Osteoblast (primary cell): ENCODE measurements at regions not wholly inside any gene's neighbourhood (a gene's known extent, or its start where the extent isn't known, plus 50 kb on each side); places are given as distances from the start of the nearest gene placed in this dataset.
A peak's percentile ranks its signal among the peaks of the same experiment; 100 is the strongest.

Source experiments
- DNase-seq: peaks from one replicate; pipeline ENCODE4 v3.0.0; 2011; ENCODE audit warnings: low spot score, mixed read lengths; ENCODE audit not compliant: insufficient read length; ENCODE audit errors: missing footprints
- H2AFZ ChIP-seq: 2 replicates; pipeline ENCODE4 v1.6.0; 2011; ENCODE audit warnings: mild to moderate bottlenecking, low read length
- H3K27ac ChIP-seq: 2 replicates; pipeline ENCODE4 v1.5.1; 2011; ENCODE audit warnings: mild to moderate bottlenecking, low read depth, low read length, moderate library complexity
- H3K27me3 ChIP-seq: 2 replicates; pipeline ENCODE4 v1.6.0; 2012; ENCODE audit warnings: mild to moderate bottlenecking, control low read depth, inconsistent platforms, low read length, moderate library complexity; ENCODE audit not compliant: insufficient read depth
- H3K36me3 ChIP-seq: 2 replicates; pipeline ENCODE4 v1.5.1; 2011; ENCODE audit warnings: mild to moderate bottlenecking, low read length, control low read depth, moderate library complexity; ENCODE audit not compliant: insufficient read depth
- H3K4me1 ChIP-seq: 2 replicates; pipeline ENCODE4 v1.5.1; 2011; ENCODE audit warnings: mild to moderate bottlenecking, low read length, control low read depth, moderate library complexity; ENCODE audit not compliant: insufficient read depth
- H3K4me2 ChIP-seq: 2 replicates; pipeline ENCODE4 v1.6.0; 2011; ENCODE audit warnings: mild to moderate bottlenecking, low read length; ENCODE audit not compliant: insufficient read depth
- H3K4me3 ChIP-seq: fragments of 200-600 bp; sonication (generic); 3 replicates; pipeline ENCODE4 v1.5.1; 2012; ENCODE audit warnings: mild to moderate bottlenecking, low read length, inconsistent platforms; ENCODE audit not compliant: insufficient read depth
- H3K79me2 ChIP-seq: 2 replicates; pipeline ENCODE4 v1.6.0; 2012; ENCODE audit warnings: mild to moderate bottlenecking, low read length, control low read depth, inconsistent platforms; ENCODE audit not compliant: insufficient read depth
- H3K9me3 ChIP-seq: 2 replicates; pipeline ENCODE4 v1.5.1; 2011; ENCODE audit warnings: low read depth, low read length, control low read depth
- H4K20me1 ChIP-seq: 2 replicates; pipeline ENCODE4 v1.6.0; 2012; ENCODE audit warnings: mild to moderate bottlenecking, low read length, control low read depth; ENCODE audit not compliant: insufficient read depth
- TF ChIP-seq, protein P1 (sequence below): IDR thresholded peaks from 2 replicates; pipeline ENCODE4 v1.5.1; 2011; ENCODE audit warnings: mild to moderate bottlenecking, low read depth, low read length, moderate library complexity; ENCODE audit errors: extremely low read depth

DNA sequence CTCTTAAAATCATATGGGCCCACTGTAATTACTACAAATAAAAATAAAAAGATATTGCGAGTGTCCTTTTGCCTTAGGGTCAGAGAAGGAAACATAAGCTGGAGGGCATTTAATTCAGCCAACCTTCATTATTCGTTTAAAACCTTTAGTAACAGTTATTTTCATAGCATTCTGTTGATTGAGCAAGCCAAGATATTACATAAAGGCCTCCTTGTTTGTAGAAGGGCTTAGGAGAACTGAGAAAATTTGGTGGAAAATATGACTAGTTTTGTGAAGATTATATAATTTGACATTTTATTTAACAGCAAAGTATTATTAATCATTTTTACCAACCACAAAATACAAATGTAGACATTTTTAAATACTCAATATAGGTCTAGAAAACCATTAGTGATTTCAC is 62.2 kb downstream of the COX7C start:
- no peak overlapping the region for H2AFZ ChIP-seq
- H3K36me3 ChIP-seq = no peaks in the 10 kb centered on the region
- DNase-seq = no peak
- no peak overlapping the region for H3K4me2 ChIP-seq
- H3K4me3 ChIP-seq = no peak overlapping the region
- H3K27me3 ChIP-seq = no peaks in the 10 kb centered on the region
- H4K20me1 ChIP-seq = no peaks in the 10 kb centered on the region
- no peaks in the 10 kb centered on the region for H3K79me2 ChIP-seq
- H3K4me1 ChIP-seq = peaks cover 5% of the 10 kb centered on the region
- TF ChIP-seq, protein P1, sequence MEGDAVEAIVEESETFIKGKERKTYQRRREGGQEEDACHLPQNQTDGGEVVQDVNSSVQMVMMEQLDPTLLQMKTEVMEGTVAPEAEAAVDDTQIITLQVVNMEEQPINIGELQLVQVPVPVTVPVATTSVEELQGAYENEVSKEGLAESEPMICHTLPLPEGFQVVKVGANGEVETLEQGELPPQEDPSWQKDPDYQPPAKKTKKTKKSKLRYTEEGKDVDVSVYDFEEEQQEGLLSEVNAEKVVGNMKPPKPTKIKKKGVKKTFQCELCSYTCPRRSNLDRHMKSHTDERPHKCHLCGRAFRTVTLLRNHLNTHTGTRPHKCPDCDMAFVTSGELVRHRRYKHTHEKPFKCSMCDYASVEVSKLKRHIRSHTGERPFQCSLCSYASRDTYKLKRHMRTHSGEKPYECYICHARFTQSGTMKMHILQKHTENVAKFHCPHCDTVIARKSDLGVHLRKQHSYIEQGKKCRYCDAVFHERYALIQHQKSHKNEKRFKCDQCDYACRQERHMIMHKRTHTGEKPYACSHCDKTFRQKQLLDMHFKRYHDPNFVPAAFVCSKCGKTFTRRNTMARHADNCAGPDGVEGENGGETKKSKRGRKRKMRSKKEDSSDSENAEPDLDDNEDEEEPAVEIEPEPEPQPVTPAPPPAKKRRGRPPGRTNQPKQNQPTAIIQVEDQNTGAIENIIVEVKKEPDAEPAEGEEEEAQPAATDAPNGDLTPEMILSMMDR = no peak
- H3K27ac ChIP-seq = peak overlapping the region; percentile 58
- H3K9me3 ChIP-seq = no peaks in the 10 kb centered on the region

DNA sequence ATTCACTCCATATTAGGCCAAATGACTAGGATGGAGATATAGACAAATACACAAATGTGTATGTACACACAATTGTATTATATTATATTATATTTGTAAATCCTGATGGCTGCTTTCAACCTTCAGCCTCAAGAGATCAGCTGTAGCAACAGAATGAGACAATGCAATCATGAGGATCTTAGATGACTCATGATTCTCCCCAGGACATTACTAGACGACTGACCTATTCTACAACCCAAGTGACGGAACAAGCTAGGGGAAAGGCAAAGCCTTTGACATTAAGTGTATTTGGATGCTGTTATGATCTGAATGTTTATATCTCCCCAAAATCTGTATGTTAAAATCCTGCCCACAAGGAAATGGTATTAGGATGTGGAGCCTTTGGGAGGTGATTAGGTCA is 66.5 kb downstream of the COX7C start:
- peaks cover 5% of the 10 kb centered on the region for H3K4me1 ChIP-seq
- no peak overlapping the region for H2AFZ ChIP-seq
- H3K36me3 ChIP-seq = no peaks in the 10 kb centered on the region
- TF ChIP-seq, protein P1 = no peak
- H3K9me3 ChIP-seq = no peaks in the 10 kb centered on the region
- DNase-seq = no peak
- no peak overlapping the region for H3K27ac ChIP-seq
- no peaks in the 10 kb centered on the region for H4K20me1 ChIP-seq
- no peaks in the 10 kb centered on the region for H3K79me2 ChIP-seq
- H3K27me3 ChIP-seq = no peaks in the 10 kb centered on the region
- H3K4me2 ChIP-seq = no peak overlapping the region
- no peak overlapping the region for H3K4me3 ChIP-seq

DNA sequence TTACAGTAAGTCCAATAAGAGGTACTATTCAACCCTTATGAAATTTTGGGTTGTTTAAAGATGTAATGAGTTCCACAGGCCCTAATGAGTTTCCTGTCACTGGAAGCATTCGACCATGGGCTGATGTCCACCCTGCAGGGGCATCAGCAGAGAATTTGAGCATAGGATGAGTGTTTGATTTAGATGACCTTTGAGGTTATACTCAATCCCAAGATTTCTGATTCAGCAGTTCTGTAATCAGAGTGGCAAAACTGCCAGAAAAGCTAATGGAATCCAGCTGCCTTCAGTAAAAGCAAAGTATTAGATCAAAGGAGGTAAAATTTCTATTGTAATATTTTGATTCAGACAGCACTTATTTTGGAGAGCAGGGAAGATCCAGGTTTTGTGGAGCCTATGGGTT is 68.3 kb downstream of the COX7C start:
- no peak for DNase-seq
- no peaks in the 10 kb centered on the region for H3K9me3 ChIP-seq
- H3K4me3 ChIP-seq = no peak overlapping the region
- H3K4me1 ChIP-seq = no peaks in the 10 kb centered on the region
- TF ChIP-seq, protein P1 = no peak
- H3K36me3 ChIP-seq = no peaks in the 10 kb centered on the region
- no peak overlapping the region for H3K27ac ChIP-seq
- H4K20me1 ChIP-seq = no peaks in the 10 kb centered on the region
- H3K4me2 ChIP-seq = no peak overlapping the region
- no peaks in the 10 kb centered on the region for H3K79me2 ChIP-seq
- no peaks in the 10 kb centered on the region for H3K27me3 ChIP-seq
- H2AFZ ChIP-seq = no peak overlapping the region

DNA sequence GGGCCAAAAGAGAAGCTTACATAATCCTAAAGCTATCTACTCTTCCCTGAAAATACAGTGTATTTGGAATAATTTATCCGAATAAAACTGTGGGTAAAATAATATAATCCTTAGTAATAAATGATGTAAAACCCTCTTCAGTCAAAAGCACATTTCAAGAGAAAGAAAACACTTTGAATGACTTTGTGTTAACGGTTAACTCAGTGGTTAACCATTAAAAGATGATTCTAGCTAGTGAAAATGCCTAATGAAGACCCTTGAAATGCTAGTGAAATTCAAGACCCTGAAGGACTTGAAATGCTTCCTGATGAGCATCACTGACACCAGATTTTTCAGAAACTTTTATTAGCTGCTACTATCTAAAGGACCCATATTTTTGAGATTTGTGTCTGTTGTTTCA is 70.7 kb downstream of the COX7C start:
- Histone ChIP-seq H3K79me2 (no peaks in the 10 kb centered on the region), H3K4me1 (no peaks in the 10 kb centered on the region), H3K27ac (no peak overlapping the region), H4K20me1 (no peaks in the 10 kb centered on the region), H3K36me3 (no peaks in the 10 kb centered on the region), H3K4me2 (no peak overlapping the region), H2AFZ (no peak overlapping the region), H3K27me3 (no peaks in the 10 kb centered on the region), H3K4me3 (no peak overlapping the region), H3K9me3 (no peaks in the 10 kb centered on the region)
- TF ChIP-seq, protein P1 = no peak
- DNase-seq = no peak
